Ammon's horn (tissue), 1 donor: ENCODE measurements at regions not wholly inside any gene's neighbourhood (a gene's known extent, or its start where the extent isn't known, plus 50 kb on each side); places are given as distances from the start of the nearest gene placed in this dataset.
A peak's percentile ranks its signal among the peaks of the same experiment; 100 is the strongest.
"Not testable (repeated sequence)": the region's sequence is repeated elsewhere in the genome, so short reads cannot be mapped to it uniquely, and the experiment has no call there.

Source experiments
- DNase-seq: peaks from one replicate; pipeline ENCODE4 v3.0.0-alpha.2; 2016; ENCODE audit warnings: low spot score

GRCh38 chr15:62857411-62857853 lies 185.1 kb upstream of the TPM1 start:
- no peak for DNase-seq

GRCh38 chr15:62858343-62858742 lies 184.2 kb upstream of the TPM1 start:
- no peak for DNase-seq

DNA sequence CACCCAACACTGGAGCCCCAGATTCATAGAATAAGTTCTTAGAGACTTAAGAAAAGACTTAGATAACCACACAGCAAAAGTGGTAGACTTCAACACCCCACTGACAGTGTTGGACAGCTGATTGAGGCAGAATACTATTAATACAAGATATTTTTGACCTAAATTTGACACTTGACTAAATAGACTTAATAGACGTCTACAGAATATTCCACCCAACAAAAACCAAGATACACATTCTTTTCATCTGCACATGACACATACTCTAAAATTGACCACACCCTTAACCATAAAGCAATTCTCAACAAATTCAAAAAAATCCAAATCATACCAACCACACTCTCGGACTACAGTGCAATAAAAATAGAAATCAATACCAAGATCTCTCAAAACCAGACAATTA lies 179.8 kb upstream of the TPM1 start:
- no peak for DNase-seq

- DNase-seq = no peak
These were observed 176.2 kb upstream of the TPM1 start for GRCh38 chr15:62866366-62866765.

- no peak for DNase-seq
These were observed 174.7 kb upstream of the TPM1 start for GRCh38 chr15:62867844-62868243.

DNA sequence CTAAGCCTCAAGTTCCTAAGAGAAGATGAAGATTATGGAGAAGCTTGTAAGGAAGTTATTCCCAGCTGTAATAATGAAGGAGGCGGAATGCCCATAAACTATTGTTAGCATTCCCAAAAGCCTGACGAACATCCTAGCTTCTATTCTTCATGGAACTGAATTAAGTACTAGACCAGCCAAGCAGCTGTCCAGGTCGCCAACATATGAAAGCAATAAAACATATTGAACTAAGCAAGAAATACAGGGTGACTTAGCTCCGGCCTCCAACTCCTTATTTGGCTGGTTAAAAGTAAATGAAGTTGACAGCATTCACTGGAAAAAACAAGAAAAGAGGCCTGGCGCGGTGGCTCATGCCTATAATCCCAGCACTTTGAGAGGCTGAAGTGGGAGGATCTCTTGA lies 174.0 kb upstream of the TPM1 start:
- no peak for DNase-seq

- no peak for DNase-seq
These were observed 173.4 kb upstream of the TPM1 start for GRCh38 chr15:62869116-62869515.

- DNase-seq = no peak
These were observed 172.3 kb upstream of the TPM1 start for GRCh38 chr15:62870216-62870615.

- DNase-seq = not testable (repeated sequence)
These were observed 171.8 kb upstream of the TPM1 start for GRCh38 chr15:62870701-62871100.

DNA sequence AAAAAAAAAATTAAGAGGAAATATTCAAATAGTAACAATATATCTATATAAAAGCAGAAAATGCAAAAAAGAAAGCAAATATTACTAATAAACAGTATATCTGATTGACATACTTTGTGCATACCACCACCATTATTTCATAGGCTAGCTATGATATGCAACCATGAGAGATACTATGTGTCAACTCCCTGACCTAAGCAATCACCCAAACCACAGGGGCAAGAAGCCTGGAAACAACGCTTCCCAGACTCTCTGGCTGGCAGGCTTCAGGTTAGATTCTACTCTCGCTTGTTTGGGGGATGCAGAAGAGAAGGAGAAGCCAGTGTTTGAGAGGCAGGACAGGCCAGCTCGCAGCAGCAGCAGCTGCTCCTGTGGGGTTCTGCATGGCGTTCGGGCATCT lies 169.3 kb upstream of the TPM1 start:
- no peak for DNase-seq

DNA sequence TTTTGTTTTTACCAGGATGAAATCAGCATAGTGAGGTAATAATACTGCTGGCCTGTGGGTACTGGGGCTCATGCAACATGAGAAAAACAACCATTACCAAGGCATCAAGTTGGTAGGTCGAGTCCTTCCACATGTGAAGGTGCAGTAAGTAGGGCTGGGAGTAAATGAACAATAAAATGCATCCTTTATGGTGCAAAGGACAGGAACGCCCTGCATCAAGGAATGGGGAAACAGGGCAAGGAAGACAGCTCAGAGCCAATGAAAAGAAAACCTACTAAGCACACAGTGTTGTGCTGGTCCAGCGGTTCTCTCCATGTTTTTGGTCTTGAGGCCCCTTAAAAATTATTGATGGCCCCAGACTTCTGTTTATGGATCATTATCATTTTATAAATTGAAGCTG lies 168.5 kb upstream of the TPM1 start:
- no peak for DNase-seq

DNA sequence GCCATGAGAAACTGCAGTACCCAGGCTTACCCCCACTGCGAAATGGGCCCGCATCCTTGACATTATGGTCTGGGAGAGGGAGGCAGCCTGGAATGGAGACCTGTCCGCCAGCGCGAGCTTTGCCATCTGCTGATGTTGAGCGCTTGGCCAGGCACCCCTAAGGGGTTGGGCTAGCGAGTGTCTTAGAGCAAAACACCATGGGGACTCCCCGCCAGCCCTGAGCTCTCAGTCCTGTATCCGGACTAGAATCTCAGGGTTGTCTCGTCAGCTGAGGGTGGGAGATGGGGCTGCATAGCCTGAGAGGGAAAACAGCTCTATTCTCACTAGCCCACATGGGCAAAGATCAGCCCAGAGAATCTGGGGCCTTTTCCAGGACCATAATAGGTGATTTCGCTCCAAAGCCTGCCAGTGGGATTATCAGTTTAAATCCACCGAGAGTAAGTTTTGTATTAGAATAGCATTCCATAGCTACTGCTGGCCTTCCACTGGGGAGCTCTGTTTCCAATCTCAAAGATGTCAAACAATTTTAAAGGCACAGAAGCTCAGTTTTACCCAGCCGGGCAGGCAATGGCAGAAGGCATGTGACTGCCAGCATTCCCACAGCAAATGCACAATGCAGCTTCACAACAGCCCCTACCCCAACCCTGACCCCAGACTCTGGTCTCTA lies 167.5 kb upstream of the TPM1 start:
- DNase-seq = no peak

DNA sequence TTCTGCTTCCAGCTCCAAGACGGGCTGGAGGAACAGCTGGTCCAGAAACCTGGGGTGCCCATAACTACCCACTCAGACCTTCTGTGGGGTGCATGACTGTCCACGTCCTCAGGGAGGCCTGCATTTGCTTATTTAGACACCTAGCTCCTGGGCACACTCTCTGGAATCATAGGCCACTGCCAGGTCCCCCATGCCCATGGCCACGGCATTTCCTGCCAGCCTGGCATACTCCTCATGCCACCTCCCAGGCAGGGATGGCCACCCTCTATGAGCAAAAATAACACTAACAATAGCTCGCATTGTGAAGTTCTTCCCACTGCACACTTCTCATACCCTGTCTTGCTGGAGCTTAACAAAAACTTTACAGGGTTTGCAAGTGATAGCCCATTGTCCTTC lies 166.9 kb upstream of the TPM1 start:
- no peak for DNase-seq

- no peak for DNase-seq
These were observed 165.2 kb upstream of the TPM1 start for GRCh38 chr15:62877276-62877857.

- DNase-seq = no peak
These were observed 164.5 kb upstream of the TPM1 start for GRCh38 chr15:62878070-62878469.

- peak; percentile 35 for DNase-seq
These were observed 162.8 kb upstream of the TPM1 start for GRCh38 chr15:62879770-62880169.

GRCh38 chr15:62880278-62880677 lies 162.3 kb upstream of the TPM1 start:
- peak; percentile 19 for DNase-seq

DNA sequence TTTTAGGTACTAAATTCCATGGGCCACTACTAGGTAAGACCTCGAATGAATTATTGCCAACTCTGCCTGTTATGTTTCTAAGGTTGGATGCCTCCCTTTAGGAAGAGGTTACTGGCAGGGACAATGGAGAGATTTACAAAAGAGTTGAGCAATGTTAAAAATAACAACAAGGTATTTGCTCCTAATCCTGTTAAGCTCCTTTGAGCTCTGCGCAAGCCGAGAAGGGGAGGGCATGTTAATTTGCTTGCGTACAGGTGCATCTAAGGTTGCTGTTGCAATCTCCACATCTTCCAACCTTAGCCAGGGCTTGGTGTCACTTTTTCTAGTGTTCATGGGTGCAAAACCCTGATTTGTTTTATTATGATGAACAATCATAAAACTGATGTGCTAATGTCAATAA lies 161.5 kb upstream of the TPM1 start:
- no peak for DNase-seq

DNA sequence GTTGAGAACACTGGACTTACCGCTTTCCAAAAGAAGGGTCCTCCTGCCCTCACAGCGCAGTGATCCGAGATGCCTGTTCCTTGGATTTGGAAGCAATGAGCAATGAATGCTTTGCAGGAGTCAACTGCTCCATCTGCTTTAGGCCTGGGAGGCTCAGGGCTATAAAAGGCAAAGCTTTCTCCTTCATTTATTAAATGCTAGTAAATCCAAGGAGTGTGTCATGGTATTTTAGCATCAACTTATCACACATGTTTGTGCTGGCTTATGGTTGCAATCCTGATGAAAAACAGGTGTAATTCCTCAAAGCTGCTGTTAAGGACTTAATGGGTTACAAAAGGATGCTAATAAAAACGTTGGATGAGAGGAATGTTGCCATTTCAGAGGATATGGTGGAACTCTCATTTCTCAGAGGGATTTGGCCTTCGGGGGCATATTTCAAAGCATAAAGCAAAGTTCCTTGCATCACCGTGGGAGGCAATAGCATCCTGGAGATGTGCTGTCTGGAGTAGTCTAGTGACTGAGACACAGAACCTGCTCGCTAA lies 158.5 kb upstream of the TPM1 start:
- DNase-seq = no peak

DNA sequence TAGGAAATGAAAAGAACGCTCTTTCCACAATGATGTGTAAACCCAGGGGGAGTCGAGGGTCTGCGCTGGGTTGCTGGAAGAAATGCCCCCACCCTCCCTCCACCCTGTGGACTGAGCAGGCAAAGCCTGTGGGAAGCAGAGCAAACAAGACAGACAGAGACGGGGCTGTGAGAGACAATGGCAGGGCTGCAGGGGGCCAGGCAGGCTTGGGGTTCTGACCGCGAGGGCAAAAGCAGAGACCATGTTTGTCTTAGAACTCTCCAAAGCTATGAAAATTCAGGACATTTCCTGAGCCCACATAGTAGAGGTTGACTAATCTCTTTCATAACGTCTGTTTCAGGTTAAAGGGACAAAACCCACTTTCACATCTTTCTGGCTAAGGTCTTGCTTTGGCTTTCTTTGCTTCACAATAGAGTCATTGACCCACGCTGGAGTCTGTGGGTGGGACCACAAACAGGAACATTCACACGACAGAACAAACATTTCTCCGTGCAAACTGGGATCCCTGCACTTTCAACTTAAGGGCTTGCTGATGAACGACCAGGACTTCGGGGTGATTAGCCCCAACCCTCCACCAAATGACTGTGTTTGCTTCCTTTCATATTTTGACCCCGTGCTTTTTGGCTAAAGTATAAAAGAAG lies 156.0 kb upstream of the TPM1 start:
- peak; percentile 21 for DNase-seq

GRCh38 chr15:62887113-62887570 lies 155.4 kb upstream of the TPM1 start:
- DNase-seq = no peak

DNA sequence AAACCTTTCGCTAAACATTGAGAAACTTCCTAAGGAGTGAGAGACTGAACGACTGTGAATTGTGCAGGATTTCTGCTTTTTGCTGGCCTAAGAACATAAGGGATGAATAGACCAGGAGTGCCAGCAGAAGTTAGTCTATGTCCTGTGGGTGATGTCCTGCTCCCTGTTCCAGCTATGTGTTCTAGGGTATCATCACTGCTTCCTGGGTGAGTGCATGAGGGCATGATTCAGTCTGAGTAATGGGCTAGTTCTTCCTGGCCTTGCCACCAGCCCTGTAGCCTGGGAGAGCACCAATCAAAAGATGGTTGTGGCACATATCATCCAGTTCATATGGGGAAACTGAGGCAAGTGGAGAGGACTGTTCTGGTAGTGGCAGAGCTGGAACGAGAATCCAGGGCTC lies 153.9 kb upstream of the TPM1 start:
- DNase-seq = no peak

DNA sequence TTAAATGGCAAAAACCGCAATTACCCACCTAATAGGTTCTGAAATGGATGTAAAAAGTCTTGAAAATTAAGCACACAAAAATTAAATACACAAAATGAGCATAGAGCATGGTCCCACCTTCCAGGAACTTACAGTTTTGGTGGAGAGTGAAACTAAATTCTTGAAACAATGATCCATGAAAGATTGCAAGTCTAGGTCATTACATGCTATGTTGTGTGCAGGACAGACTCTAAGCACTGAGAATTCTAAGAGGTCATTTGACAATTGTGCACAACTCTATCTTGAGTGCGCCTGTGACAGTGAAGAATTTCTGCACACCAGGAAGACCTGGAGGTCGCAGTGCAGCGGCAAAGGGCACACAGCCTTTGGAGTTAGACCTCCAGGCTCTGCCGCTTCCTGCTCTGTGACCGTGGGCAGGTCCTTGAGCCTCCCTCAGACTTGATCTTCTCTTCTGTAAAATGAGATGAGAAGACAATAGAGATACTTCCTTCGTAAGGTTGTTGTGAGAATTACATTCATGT lies 153.3 kb upstream of the TPM1 start:
- DNase-seq = no peak
